GDM1 (cell line): ENCODE measurements at regions not wholly inside any gene's neighbourhood (a gene's known extent, or its start where the extent isn't known, plus 50 kb on each side); places are given as distances from the start of the nearest gene placed in this dataset.

Source experiments
- DNase-seq: peaks from one replicate; lab custom pipeline; 2025; lab: John Stamatoyannopoulos, UW

GRCh38 chr11:79564288-79564925 is 123.6 kb upstream of the TENM4 start:
- no peak for DNase-seq

DNA sequence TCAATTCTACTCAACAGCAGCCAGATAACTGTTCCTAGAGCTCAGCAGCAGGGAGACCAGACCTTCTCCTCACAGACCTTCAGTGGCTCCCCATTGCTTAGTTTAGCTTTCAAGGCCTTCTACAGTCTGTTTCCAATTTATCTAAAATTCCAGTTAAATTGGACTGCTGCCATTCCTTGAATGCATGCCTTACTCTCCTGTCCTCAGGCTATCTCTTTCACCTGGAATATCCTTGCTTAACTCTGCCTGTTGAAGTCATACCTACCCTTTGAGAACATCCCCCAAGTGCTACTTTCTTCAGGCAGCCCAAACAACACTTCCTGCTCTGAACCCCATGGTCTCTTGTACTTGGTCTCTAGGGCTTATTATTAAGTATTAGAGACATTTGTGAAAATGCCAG is 120.7 kb upstream of the TENM4 start:
- no peak for DNase-seq

GRCh38 chr11:79550809-79551208 is 110.0 kb upstream of the TENM4 start:
- DNase-seq = no peak

DNA sequence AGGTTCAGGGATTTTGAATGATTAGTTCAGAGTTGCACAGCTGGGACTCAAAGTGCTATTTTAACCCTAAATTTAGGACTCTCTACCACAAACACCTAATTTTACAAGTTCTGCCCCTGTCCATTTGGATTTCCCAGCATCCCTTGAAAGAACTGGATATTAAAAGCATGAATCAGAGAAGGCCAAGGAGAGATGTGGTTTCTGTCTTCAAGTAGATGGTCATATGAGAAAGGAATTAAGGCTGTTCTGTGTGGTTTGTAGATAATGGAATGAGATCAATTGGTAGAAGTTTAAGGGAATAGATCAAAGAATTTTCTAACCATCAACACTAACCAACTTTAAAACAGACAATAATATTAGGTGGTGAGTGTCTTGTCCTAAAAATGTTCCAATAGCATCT is 106.4 kb upstream of the TENM4 start:
- no peak for DNase-seq

- DNase-seq = no peak
These were observed 105.5 kb upstream of the TENM4 start for GRCh38 chr11:79546351-79546750.

GRCh38 chr11:79544361-79544760 is 103.5 kb upstream of the TENM4 start:
- DNase-seq = no peak

DNA sequence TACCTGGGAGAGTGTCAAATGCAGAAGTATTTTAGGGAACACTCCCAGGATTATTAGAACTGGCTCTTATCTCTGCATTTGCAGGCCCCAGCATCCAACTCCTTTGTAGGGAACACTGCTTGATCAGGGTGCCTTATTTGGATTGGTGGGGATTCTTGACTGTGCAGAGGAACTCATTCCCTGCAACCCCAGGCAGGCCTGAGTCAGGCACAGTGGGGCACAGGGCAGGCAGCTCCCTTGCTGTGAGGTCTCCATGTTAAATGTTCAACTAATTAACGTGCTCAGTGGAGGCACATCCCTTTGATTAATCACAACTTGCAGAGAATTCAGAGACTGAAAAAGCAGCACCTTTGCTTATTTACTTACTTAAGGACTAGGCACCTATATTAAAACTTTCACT is 102.3 kb upstream of the TENM4 start:
- DNase-seq = no peak

- DNase-seq = no peak
These were observed 100.6 kb upstream of the TENM4 start for GRCh38 chr11:79541466-79541865.

GRCh38 chr11:79538775-79539174 is 97.9 kb upstream of the TENM4 start:
- DNase-seq = no peak

DNA sequence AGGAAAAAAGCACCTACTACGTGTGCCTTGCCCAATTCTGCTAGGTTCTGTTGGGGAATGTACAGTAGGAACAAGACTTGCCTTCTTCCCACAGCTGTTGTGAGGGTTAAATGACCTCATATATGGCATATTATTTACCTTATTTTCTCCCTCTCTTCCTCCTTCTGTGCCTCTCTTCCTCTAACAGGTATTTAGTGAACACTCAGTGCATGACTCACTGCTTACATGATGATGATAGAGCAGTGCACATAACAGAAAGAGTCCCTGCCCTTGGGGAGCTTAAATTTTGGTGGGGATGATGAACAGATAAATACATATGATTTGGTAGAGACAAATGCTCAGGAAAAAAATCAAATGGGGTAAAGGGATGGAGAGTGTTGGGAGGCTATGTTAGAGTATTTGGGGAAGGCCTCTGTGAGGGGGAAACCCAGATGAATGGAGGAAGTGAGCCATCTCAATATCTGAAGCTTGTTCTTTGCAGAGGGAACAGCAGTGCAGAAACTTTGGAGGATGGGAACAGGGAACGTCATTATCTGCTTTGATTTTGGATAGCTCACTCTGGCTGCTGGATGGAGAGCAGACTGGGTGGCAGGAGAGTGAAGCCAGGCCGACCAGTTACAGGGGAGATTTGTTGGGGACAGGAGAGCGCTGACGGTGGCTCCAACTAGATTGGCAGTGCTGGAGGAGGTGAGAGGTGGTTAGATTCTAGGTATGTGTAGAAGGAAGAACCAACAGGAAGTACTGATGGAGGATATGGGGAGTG is 95.5 kb upstream of the TENM4 start:
- DNase-seq = no peak

- DNase-seq = no peak
These were observed 94.8 kb upstream of the TENM4 start for GRCh38 chr11:79535606-79536005.

DNA sequence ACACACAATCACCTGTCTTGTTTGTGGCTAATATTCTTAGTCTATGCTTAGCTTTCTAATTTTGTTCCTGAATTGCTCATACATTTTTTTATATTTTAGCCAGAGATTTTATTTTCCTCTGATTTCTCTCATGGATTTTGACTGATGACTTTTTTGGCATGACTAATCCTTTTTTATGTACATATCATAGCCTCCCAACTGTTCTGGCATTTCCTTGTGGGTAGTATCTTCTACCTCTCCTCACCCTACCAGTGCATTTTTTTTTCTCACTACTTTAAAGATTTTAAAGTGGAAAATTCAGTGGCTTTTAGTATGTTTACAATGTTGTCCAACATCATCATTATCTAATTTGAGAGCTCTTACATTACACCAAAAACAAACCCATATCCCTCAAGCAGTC is 84.4 kb upstream of the TENM4 start:
- DNase-seq = no peak

GRCh38 chr11:79522626-79523025 is 81.8 kb upstream of the TENM4 start:
- no peak for DNase-seq

DNA sequence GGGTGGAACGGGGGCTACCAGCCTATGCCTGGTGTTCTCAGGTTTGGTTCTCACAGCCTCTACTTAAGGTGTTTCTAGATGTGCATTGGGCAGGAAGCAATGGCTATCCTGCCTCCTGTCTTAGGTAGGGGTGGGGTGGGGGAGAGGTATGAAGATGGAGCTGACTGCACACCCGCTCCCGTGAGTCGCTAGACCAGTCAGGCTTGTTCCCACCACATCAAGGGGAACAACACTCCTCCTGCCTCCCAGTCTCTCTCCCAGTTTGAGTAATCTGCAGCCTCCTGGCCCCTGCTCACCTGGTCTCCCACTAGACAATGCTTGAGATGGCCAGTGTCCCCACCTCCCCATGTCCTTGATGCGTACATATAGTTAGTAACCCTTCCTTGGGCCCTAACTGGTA is 79.3 kb upstream of the TENM4 start:
- no peak for DNase-seq

GRCh38 chr11:79515781-79516180 is 75.0 kb upstream of the TENM4 start:
- DNase-seq = no peak

GRCh38 chr11:79514695-79515094 is 73.9 kb upstream of the TENM4 start:
- no peak for DNase-seq

DNA sequence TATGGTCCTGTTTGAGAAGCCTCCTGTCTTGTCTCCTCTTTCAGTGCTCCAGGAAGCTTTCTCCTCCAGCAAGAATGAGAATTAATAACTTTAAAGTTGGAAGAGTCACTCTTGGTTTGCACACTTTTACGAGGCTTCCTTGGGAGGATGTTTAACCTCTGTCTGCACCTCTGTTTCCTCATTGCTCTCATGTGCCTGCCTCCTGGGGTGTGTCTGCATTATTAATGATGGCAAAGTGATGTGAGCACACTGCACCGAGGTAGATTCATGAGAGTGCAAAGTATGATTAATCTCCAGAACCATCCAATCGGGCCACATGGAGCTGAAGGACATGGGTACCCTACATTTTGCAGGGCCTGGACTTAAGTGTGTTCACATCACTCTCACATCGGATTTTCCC is 73.5 kb upstream of the TENM4 start:
- DNase-seq = no peak

- no peak for DNase-seq
These were observed 72.1 kb upstream of the TENM4 start for GRCh38 chr11:79512706-79513469.

DNA sequence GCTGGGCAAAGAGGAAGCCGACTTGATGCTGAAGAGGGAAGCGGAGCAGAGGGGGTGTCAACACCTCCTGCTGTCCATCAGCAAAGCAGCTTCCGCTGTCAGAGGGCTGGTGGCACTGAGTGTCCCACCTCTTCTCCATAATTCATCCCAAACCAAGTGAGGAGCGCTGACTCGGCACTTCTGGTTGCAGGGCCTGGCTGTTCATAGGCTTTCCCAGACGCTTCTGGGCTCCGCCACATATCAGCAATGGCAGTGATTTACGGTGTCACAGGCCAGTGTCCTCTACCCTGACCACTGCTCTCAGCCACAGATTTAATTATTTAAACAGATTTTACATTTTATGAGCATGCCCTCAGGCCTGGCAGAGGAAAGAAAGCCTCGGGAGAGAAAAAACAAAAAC is 70.1 kb upstream of the TENM4 start:
- DNase-seq = no peak

DNA sequence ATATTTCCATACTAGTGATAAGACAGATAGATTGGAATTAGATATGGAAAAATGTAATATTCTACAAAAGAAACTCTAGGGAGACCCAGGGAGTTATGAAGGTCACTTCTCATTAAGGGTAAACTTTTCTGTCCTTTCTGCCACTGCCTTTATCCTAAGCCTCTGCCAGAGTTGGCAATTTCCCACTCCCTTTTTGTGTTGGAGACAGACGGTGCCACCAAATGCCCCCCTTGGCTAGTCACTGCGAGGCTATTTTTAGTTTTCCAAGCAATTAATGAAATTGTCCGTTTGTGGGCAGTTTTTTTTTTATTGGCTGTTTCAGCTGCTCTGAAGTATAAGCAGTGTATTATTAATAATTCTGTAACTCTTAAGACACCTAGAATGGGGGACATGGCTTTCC is 67.6 kb upstream of the TENM4 start:
- no peak for DNase-seq

GRCh38 chr11:79507706-79508105 is 66.9 kb upstream of the TENM4 start:
- no peak for DNase-seq

DNA sequence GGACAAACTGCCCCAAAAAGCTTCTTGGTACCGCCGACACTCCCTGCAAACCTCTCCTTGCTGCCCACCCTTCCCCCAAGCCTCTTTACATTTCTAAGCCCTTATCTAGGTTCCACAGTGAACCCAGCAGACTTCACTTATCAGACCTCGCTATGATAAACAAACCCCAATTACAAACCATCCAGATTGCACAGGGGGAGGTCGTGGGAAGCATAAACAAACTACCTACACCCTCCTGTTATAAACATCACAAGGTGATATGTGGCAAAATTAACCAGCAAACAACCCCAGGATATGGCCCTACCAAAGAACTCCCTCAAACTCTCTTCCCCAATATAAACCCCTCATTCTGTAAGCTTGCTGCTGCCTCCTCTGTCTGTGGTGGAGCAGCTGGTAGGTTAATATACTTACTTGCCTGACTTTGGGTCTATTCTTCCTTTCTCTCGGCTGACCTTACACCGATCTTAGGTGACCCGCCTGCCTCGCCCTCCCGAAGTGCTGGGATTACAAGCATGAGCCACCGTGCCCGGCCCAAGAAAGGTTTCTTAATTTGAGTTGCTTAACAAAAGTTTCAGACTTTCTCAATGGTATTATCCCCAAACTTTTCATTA is 66.0 kb upstream of the TENM4 start:
- DNase-seq = no peak

DNA sequence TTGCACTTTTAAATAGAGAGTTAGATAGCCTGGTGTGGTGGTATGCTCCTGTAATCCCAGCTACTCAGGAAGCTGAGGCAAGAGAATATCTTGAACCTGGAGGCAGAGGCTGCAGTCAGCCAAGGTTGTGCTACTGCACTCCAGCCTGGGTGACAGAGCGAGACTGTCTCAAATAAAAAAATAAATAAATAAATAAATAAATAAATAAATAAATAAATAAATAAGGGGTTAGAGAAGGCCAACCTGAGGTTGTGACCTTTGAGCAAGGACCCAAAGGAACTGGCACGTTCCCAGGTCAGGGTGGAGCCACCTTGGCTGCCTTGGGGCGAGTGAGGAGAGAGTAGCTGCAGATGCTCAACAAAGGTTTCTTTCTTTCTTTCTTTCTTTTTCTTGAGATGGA is 65.3 kb upstream of the TENM4 start:
- no peak for DNase-seq
